NCI-H128 (cell line): ENCODE measurements at regions not wholly inside any gene's neighbourhood (a gene's known extent, or its start where the extent isn't known, plus 50 kb on each side); places are given as distances from the start of the nearest gene placed in this dataset.
A peak's percentile ranks its signal among the peaks of the same experiment; 100 is the strongest.
"Not testable (repeated sequence)": the region's sequence is repeated elsewhere in the genome, so short reads cannot be mapped to it uniquely, and the experiment has no call there.

Experiments
- DNase-seq: peaks from one replicate; lab custom pipeline; 2025; ENCODE audit not compliant: unreplicated experiment; lab: John Stamatoyannopoulos, UW

DNA sequence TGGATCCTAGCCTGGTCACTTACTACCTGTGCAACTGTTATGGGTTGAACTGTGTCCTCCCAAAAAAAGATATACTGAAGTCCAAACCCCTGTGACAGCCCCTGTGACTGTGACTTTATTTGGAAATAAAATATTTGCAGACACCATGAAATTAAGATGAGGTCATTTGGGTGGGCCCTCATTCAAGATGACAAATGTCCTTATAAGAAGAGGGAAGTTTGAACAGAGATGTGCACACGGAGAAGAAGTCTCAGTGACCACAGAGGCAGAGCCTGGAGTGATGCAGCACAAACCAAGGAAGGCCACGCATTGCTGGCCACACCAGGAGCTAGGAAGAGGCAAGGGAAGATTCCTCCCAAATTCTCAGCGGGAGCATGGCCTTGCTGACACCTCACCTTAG, 249.7 kb upstream of the RUNX1 start:
- DNase-seq, result no peak

- DNase-seq, result no peak
These were observed 248.6 kb upstream of the RUNX1 start for GRCh38 chr21:35297665-35298064.

GRCh38 chr21:35294231-35294898, 245.3 kb upstream of the RUNX1 start:
- DNase-seq, result peak; percentile 64

- no peak for DNase-seq
These were observed 243.0 kb upstream of the RUNX1 start for GRCh38 chr21:35291973-35292627.

- DNase-seq, result no peak
These were observed 241.9 kb upstream of the RUNX1 start for GRCh38 chr21:35291034-35291433.

DNA sequence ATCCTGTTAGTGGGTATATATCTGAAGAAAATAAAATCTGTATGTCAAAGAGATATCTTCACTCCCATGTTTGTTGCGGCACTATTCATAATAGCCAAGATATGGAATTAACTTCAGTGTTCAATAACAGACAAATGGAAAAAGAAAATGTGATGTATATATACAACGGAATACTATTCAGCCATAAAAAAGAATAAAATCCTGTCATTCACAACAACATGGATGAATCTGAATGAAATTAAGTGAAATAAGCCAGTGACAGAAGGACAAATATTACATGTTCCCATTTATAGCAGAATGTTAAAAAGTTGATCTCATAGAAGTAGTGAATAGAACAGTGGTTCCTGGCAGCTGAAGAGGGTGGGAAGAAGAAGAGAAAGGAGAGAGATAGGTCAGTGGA, 239.1 kb upstream of the RUNX1 start:
- DNase-seq, result no peak

- no peak for DNase-seq
These were observed 235.1 kb upstream of the RUNX1 start for GRCh38 chr21:35284199-35284598.

GRCh38 chr21:35282944-35283343, 233.8 kb upstream of the RUNX1 start:
- DNase-seq, result no peak

GRCh38 chr21:35281956-35282355, 232.9 kb upstream of the RUNX1 start:
- no peak for DNase-seq

DNA sequence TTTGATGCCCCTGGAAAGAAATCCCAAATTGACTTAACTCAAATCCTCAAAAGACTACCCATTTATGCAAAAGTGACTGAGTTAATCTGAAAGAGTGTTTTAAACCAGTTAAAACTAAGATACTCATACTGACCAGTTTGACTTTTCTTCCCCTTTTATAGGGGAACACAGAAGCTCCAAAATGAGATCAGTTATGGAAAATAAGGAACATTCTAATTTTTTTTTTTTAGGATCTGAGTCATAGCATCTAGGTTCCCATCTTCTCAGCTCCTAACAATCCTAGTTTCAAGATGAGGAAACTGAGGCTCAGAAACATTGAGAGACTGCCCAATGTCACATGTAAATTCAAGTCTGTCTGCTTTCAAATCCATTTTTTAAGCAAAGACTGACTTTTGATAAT, 231.1 kb upstream of the RUNX1 start:
- DNase-seq, result no peak

DNA sequence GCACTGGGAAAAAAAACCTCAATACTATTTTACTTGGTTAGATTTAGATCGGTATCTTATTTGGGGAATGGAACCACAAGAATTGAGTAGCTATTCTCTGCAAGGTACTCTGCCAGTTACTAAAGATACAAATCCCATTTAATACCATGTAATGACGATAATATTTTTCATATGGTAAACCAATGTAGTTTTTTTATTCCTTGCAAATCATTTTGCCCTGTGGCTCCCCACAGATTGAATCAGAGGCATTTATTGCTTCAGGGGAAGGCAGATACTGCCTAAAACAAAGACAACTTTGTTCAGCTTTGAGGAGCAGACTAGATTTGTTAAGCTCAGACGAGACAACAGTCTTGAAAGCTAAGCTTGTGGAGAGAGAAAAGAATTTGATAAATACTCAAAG, 226.7 kb upstream of the RUNX1 start:
- DNase-seq, result no peak

DNA sequence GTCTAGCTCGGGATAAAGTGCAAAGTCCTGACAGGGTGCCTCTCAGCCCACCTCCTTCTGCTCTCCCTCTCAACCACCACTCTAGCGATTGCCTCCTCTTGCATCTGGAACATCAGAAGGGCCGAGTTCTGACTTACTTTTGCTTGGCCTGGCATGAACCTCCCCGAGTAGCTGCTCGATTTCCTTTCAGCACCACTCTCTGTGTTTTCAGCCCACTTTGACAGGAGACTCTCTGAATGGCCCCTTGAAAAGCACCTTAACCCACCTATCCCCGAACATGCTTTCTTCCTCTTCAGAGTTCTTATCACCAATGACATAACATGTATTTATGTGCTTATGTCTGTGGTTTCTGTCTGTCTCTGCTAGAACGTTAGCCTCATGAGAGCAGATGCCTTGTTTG, 225.8 kb upstream of the RUNX1 start:
- no peak for DNase-seq

DNA sequence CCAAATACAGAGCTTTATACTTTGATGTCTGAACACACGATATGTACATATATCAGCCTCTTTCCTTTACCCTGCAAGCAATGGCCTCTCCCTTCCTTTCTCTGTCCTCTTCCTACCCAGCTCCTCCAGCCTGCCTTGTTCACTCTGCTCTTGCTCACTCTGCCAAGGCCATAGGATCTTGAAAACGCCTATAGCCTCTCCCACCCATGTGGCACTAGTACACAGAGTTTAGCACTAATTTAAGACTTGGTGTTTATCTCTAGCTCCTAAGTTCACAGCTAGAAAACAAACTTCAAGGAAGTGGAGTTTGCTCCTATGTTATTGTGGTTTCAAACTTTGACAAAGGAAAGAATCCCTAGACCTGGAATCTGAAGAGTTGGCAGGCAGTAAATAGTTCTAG, 225.0 kb upstream of the RUNX1 start:
- no peak for DNase-seq

DNA sequence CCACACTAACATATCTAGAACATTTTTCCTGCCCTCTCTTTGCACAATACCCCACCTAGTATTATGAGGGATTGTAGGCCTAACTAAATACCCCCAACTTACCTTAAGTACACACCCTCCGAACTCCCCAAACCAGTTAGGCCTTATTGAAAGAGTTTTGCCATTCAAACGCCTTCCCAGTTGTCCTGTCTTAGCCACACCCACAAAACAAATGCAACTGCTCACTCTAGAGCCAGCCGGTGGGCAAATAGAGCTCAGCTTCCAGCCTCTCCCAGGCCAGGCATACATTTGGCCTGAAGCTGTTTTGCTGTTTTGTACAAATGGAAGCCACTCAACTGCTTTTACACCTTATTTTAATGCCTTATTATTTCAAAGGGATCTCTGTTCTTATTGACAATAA, 224.2 kb upstream of the RUNX1 start:
- DNase-seq, result no peak

- not testable (repeated sequence) for DNase-seq
These were observed 222.4 kb upstream of the RUNX1 start for GRCh38 chr21:35271344-35272118.

GRCh38 chr21:35268817-35269216, 219.7 kb upstream of the RUNX1 start:
- DNase-seq, result no peak

DNA sequence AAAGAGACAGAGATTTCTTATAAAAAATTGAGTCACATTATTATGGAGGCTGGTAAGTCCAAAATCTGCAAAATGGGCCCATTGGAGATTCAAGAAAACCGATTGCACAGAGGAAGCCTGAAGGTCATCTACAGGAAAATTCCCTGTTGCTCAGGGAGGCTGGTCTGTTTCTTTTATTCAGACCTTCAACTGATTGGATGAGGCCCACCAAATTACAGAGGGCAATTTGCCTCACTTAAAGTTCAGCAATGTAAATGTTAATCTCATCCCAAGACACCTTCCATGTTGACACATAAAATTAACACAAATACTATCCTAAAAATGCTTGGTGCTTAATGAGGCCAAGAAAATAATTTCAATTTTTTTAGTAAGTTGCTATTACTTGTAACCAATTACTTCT, 219.2 kb upstream of the RUNX1 start:
- no peak for DNase-seq

- DNase-seq, result no peak
These were observed 217.4 kb upstream of the RUNX1 start for GRCh38 chr21:35266546-35266945.

DNA sequence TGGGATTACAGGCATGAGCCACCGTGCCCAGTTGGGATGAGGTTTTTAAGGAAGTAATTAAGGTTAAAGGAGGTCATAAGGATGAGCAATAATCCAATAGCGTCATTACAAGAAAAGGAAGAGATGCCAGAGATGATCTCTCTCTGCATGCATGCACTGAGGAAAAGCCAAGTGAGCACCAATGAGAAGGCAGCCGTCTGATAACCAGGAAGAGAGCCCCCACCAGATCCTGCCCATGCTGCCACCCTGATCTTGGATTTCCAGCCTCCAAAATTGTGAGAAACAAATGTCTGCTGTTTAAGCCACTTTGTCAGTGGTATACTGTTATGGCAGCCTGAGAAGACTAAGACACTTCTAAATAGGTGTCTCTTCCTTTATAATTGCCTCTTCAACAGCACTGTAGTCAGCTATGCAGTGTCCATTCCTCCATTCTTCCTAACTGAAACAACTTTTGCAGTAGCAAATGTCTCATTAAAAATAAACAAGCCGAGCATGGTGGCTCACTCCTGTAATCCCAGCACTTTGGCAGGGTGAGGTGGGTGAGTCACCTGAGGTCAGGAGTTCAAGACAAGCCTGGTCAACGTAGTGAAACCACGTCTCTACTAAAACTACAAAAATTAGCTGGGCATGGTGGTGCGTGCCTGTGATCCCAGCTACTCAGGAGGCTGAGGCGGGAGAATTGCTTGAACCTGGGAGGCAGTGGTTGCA, 216.2 kb upstream of the RUNX1 start:
- DNase-seq, result no peak

DNA sequence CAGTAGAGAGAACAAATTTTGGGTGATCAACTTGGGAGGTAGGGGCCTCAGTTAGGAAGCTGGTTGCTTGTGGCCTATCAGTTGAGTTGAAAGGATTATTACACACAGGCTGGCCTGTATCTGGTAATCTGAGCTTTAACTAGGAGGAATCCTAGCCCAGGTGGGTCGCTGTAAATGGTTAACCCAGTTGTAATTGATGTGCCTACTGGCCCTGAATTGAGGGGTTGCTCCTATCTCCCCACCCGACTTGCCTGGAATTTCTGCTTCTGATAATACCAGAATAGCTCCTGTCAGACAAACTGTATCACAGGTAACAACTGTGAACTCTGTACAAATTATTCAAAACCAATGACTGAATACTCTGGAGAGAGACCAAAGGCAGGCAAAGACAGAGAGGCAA, 210.4 kb upstream of the RUNX1 start:
- no peak for DNase-seq

- no peak for DNase-seq
These were observed 209.4 kb upstream of the RUNX1 start for GRCh38 chr21:35258521-35258920.

- no peak for DNase-seq
These were observed 208.3 kb upstream of the RUNX1 start for GRCh38 chr21:35257413-35257812.
